ENCODE measurements at regions not wholly inside any gene's neighbourhood (a gene's known extent, or its start where the extent isn't known, plus 50 kb on each side); places are given as distances from the start of the nearest gene placed in this dataset.

GRCh38 chr6:103554911-103555310, 1304.8 kb downstream of the HACE1 start:
- no peak for TF ChIP-seq CTCF (IDR thresholded peaks at IDR 0.05; ENCODE audit: extremely low read depth, missing control alignments)
- DNase-seq (ENCODE audit: low spot score): no peak

GRCh38 chr6:103538381-103538780, 1321.3 kb downstream of the HACE1 start:
- no peak for DNase-seq (ENCODE audit: low spot score)
- TF ChIP-seq CTCF (IDR thresholded peaks at IDR 0.05; ENCODE audit: extremely low read depth, missing control alignments): no peak

- TF ChIP-seq CTCF (IDR thresholded peaks at IDR 0.05; ENCODE audit: extremely low read depth, missing control alignments): no peak
Observed at GRCh38 chr6:103534814-103535213, 1324.9 kb downstream of the HACE1 start.

GRCh38 chr6:103534095-103534494, 1325.6 kb downstream of the HACE1 start:
- no peak for TF ChIP-seq CTCF (IDR thresholded peaks at IDR 0.05; ENCODE audit: extremely low read depth, missing control alignments)
- DNase-seq (ENCODE audit: low spot score): no peak

More at GRCh38 chr6:103534814-103535213, 1324.9 kb downstream of the HACE1 start:
- no peak for DNase-seq (ENCODE audit: low spot score)

GRCh38 chr6:103522045-103522444, 1337.7 kb downstream of the HACE1 start:
- TF ChIP-seq CTCF (IDR thresholded peaks at IDR 0.05; ENCODE audit: extremely low read depth, missing control alignments): no peak
- no peak for DNase-seq (ENCODE audit: low spot score)

- TF ChIP-seq CTCF (IDR thresholded peaks at IDR 0.05; ENCODE audit: extremely low read depth, missing control alignments): no peak
- no peak for DNase-seq (ENCODE audit: low spot score)
Observed at GRCh38 chr6:103516336-103516735, 1343.4 kb downstream of the HACE1 start.

- DNase-seq (ENCODE audit: low spot score): no peak
- no peak for TF ChIP-seq CTCF (IDR thresholded peaks at IDR 0.05; ENCODE audit: extremely low read depth, missing control alignments)
Observed at GRCh38 chr6:103507052-103507451, 1352.7 kb downstream of the HACE1 start.
